H1 (cell line): ENCODE measurements at regions not wholly inside any gene's neighbourhood (a gene's known extent, or its start where the extent isn't known, plus 50 kb on each side); places are given as distances from the start of the nearest gene placed in this dataset.

Source experiments
- CTCF ChIA-PET: fragments of 300-600 bp; sonication (Branson Sonifier 250); formaldehyde crosslinking; loops from one replicate; lab custom pipeline; 2021; ENCODE audit not compliant: partially characterized antibody; lab: Charles Lee
- POLR2A ChIA-PET: fragments of 300-600 bp; sonication (Branson Sonifier 250); formaldehyde crosslinking; loops from one replicate; lab custom pipeline; 2021; ENCODE audit warnings: inconsistent platforms; ENCODE audit not compliant: partially characterized antibody; lab: Charles Lee
- DNase-seq, 2 experiments: peaks; one replicate each; pipeline versions ENCODE4 v3.0.0 to v3.0.0-alpha.2; 2010 to 2022; ENCODE audit warnings: low spot score in 2 of 2, low read depth in 1 of 2, mixed read lengths in 1 of 2
- FAIRE-seq: peaks from 2 replicates; lab custom pipeline; 2011; peaks lifted over from hg19 to GRCh38; lab: Jason Lieb, UNC
- H2AFZ ChIP-seq: 2 replicates; pipeline ENCODE4 v1.8.1; 2012; ENCODE audit warnings: low read length, inconsistent platforms
- H2AK5ac ChIP-seq: 2 replicates; pipeline ENCODE4 v1.6.1; 2013; ENCODE audit warnings: low read depth, low read length
- H2BK120ac ChIP-seq: replicated peaks from 2 replicates; pipeline ENCODE3; 2013; ENCODE audit warnings: low read depth, low read length, inconsistent platforms
- H2BK12ac ChIP-seq: 2 replicates; pipeline ENCODE4 v1.6.1; 2013; ENCODE audit warnings: low read depth, low read length
- H2BK15ac ChIP-seq: 2 replicates; pipeline ENCODE4 v1.6.1; 2013; ENCODE audit warnings: low read length
- H2BK20ac ChIP-seq: 2 replicates; pipeline ENCODE4 v1.6.1; 2013; ENCODE audit warnings: low read length
- H2BK5ac ChIP-seq: 2 replicates; pipeline ENCODE4 v1.6.1; 2013; ENCODE audit warnings: low read depth, low read length
- H3K14ac ChIP-seq: 2 replicates; pipeline ENCODE4 v1.6.1; 2013; ENCODE audit warnings: inconsistent platforms; ENCODE audit not compliant: insufficient read length
- H3K18ac ChIP-seq: 2 replicates; pipeline ENCODE4 v1.6.1; 2013; ENCODE audit warnings: low read length; ENCODE audit errors: extremely low read depth
- H3K23ac ChIP-seq: 2 replicates; pipeline ENCODE4 v1.6.1; 2013; ENCODE audit warnings: inconsistent platforms; ENCODE audit not compliant: insufficient read length
- H3K23me2 ChIP-seq: 2 replicates; pipeline ENCODE4 v1.6.1; 2013; ENCODE audit warnings: low read depth, low read length
- H3K27ac ChIP-seq: 2 replicates; pipeline ENCODE4 v1.6.1; 2011; ENCODE audit warnings: low read depth, low read length, inconsistent platforms
- H3K27me3 ChIP-seq, 4 experiments: replicated peaks in 1 of 4; 1 replicate in 1 of 4; 2 replicates in 3 of 4; pipeline versions ENCODE4 v1.6.1 to v1.8.1; 2011 to 2013; ENCODE audit warnings: low read length in 3 of 4, mild to moderate bottlenecking in 3 of 4, inconsistent platforms in 2 of 4, mixed read lengths in 2 of 4, moderate library complexity in 1 of 4; ENCODE audit not compliant: control insufficient read depth in 3 of 4, insufficient read depth in 3 of 4; ENCODE audit errors: extremely low read depth in 1 of 4
- H3K36me3 ChIP-seq, 4 experiments: 2 replicates each; pipeline versions ENCODE4 v1.6.1 to v1.8.1; 2011 to 2013; ENCODE audit warnings: mild to moderate bottlenecking in 4 of 4, low read length in 3 of 4, moderate library complexity in 2 of 4, control low read depth in 1 of 4, inconsistent platforms in 1 of 4; ENCODE audit not compliant: insufficient read depth in 4 of 4, control insufficient read depth in 2 of 4
- H3K4ac ChIP-seq: replicated peaks from 2 replicates; pipeline ENCODE3; 2013; ENCODE audit warnings: low read length, low read depth, mixed read lengths, inconsistent platforms; ENCODE audit not compliant: insufficient read length
- H3K4me1 ChIP-seq, 4 experiments: replicated peaks in 1 of 4; 1 replicate in 1 of 4; 2 replicates in 3 of 4; pipeline versions ENCODE4 v1.6.1 to v1.8.1; 2011 to 2013; ENCODE audit warnings: low read length in 3 of 4, inconsistent platforms in 2 of 4, mixed read lengths in 1 of 4; ENCODE audit not compliant: insufficient read depth in 4 of 4, control insufficient read depth in 3 of 4
- H3K4me2 ChIP-seq, 2 experiments: 2 replicates each; pipeline versions ENCODE4 v1.6.1 to v1.8.1; 2011 to 2013; ENCODE audit warnings: low read depth in 2 of 2, low read length in 2 of 2, control low read depth in 1 of 2, inconsistent platforms in 1 of 2, mild to moderate bottlenecking in 1 of 2; ENCODE audit not compliant: insufficient read depth in 1 of 2
- H3K4me3 ChIP-seq, 4 experiments: fragments of 200-600, 300-600 bp in 1 of 4; sonication (generic), shearing (Covaris generic), sonication (Bioruptor Twin) in 1 of 4; 2 replicates each; pipeline versions ENCODE4 v1.5.1 to v1.8.1; 2011 to 2016; ENCODE audit warnings: low read length in 4 of 4, low read depth in 3 of 4, control low read depth in 2 of 4, inconsistent platforms in 2 of 4, mild to moderate bottlenecking in 2 of 4, mixed read lengths in 1 of 4, moderate library complexity in 1 of 4; ENCODE audit not compliant: insufficient read depth in 2 of 4; ENCODE audit errors: extremely low read depth in 1 of 4
- H3K56ac ChIP-seq: replicated peaks from 2 replicates; pipeline ENCODE3; 2013; ENCODE audit warnings: low read depth, mild to moderate bottlenecking, mixed read lengths, low read length, inconsistent platforms; ENCODE audit not compliant: insufficient read length
- H3K79me1 ChIP-seq: 2 replicates; pipeline ENCODE4 v1.6.1; 2013; ENCODE audit warnings: low read depth, low read length, control low read depth
- H3K79me2 ChIP-seq, 2 experiments: 2 replicates each; pipeline versions ENCODE4 v1.6.1 to v1.8.1; 2012 to 2013; ENCODE audit warnings: low read length in 2 of 2, mild to moderate bottlenecking in 2 of 2, inconsistent platforms in 1 of 2; ENCODE audit not compliant: insufficient read depth in 2 of 2, control insufficient read depth in 1 of 2
- H3K9ac ChIP-seq, 4 experiments: replicated peaks in 1 of 4; 1 replicate in 1 of 4; 2 replicates in 3 of 4; pipeline versions ENCODE4 v1.6.1 to v1.8.1; 2011 to 2013; ENCODE audit warnings: low read depth in 3 of 4, low read length in 3 of 4, control low read depth in 2 of 4, mild to moderate bottlenecking in 2 of 4, moderate library complexity in 2 of 4, inconsistent platforms in 1 of 4; ENCODE audit errors: extremely low read depth in 1 of 4
- H3K9me3 ChIP-seq, 2 experiments: 2 replicates each; pipeline versions ENCODE4 v1.6.1 to v1.8.1; 2012 to 2013; ENCODE audit warnings: mild to moderate bottlenecking in 2 of 2, moderate library complexity in 2 of 2, control low read depth in 1 of 2, inconsistent platforms in 1 of 2, low read depth in 1 of 2, low read length in 1 of 2, mixed read lengths in 1 of 2; ENCODE audit not compliant: insufficient read depth in 2 of 2
- H4K20me1 ChIP-seq, 2 experiments: replicated peaks in 1 of 2; 2 replicates each; pipeline versions ENCODE3 to v1.8.1; 2011 to 2013; ENCODE audit warnings: inconsistent platforms in 2 of 2, low read length in 2 of 2, mild to moderate bottlenecking in 1 of 2; ENCODE audit not compliant: insufficient read depth in 2 of 2, control insufficient read depth in 1 of 2
- H4K5ac ChIP-seq: 2 replicates; pipeline ENCODE4 v1.6.1; 2013; ENCODE audit warnings: low read length, low read depth, mixed read lengths, inconsistent platforms; ENCODE audit not compliant: insufficient read length
- H4K8ac ChIP-seq: 2 replicates; pipeline ENCODE4 v1.8.0; 2013; ENCODE audit warnings: mild to moderate bottlenecking, moderate library complexity, low read length, inconsistent platforms; ENCODE audit not compliant: insufficient read depth; ENCODE audit errors: extremely low read depth
- H4K91ac ChIP-seq: replicated peaks from 2 replicates; pipeline ENCODE3; 2013; ENCODE audit warnings: low read length, mixed read lengths, inconsistent platforms; ENCODE audit not compliant: insufficient read length
- ASH2L ChIP-seq: fragments of 200-600, 300-600 bp; sonication (generic); IDR thresholded peaks from one replicate; pipeline ENCODE4 v1.7.1; 2017; ENCODE audit warnings: low read length
- CBX8 ChIP-seq: fragments of 300-800, 300-1000 bp; sonication (generic); IDR thresholded peaks from 2 replicates; pipeline ENCODE4 v1.7.1; 2016; ENCODE audit warnings: low read depth, low read length, borderline replicate concordance
- E2F6 ChIP-seq: IDR thresholded peaks from 2 replicates; pipeline ENCODE4 v1.6.1; 2012; ENCODE audit warnings: inconsistent platforms
- KDM1A ChIP-seq: fragments of 200-600, 300-600 bp; sonication (generic); IDR thresholded peaks from 2 replicates; pipeline ENCODE4 v1.7.1; 2016; ENCODE audit warnings: mild to moderate bottlenecking, low read length, borderline replicate concordance
- MAFK ChIP-seq: IDR thresholded peaks from 2 replicates; pipeline ENCODE4 v1.6.1; 2012; ENCODE audit warnings: low read depth, mild to moderate bottlenecking, improper control_type of control experiment, low read length
- NRF1 ChIP-seq: IDR thresholded peaks from 2 replicates; pipeline ENCODE4 v1.6.1; 2011; ENCODE audit warnings: mild to moderate bottlenecking, low read depth, low read length, improper control_type of control experiment
- PHF8 ChIP-seq: fragments of 200-600 bp; sonication (generic); conservative IDR thresholded peaks from 2 replicates; pipeline ENCODE4 v1.7.1; 2012; ENCODE audit warnings: low read depth, mild to moderate bottlenecking, inconsistent platforms, low read length, moderate library complexity
- POLR2AphosphoS5 ChIP-seq: IDR thresholded peaks from 2 replicates; pipeline ENCODE4 v1.6.1; 2011; ENCODE audit warnings: low read depth, low read length
- TAF1 ChIP-seq: IDR thresholded peaks from 2 replicates; pipeline ENCODE4 v1.6.1; 2011; ENCODE audit warnings: mild to moderate bottlenecking, low read depth, low read length
- WGBS, 2 experiments: shearing (Covaris generic) in 1 of 2; methylation state at CpG; one replicate each; pipeline versions ENCODE4 v1.1.6 to v1.1.7; 2013 to 2015; ENCODE audit warnings: low lambda C conversion rate in 2 of 2, mixed read lengths in 2 of 2, inconsistent platforms in 1 of 2, low coverage in 1 of 2, missing lambda C conversion rate in 1 of 2; ENCODE audit not compliant: insufficient replicate concordance in 2 of 2, insufficient coverage in 1 of 2, insufficient read length in 1 of 2; ENCODE audit errors: extremely low coverage in 1 of 2, missing lambda C conversion rate in 1 of 2; 5-methylcytosine and 5-hydroxymethylcytosine counted together
- TF ChIP-seq, protein P1 (sequence below): IDR thresholded peaks from 2 replicates; pipeline ENCODE4 v1.6.1; 2011; ENCODE audit warnings: low read length, improper control_type of control experiment

- Histone ChIP-seq H2BK120ac (no peak overlapping the region), H3K23me2 (no peaks in the 10 kb centered on the region), H3K36me3 (no peaks in the 10 kb centered on the region), H3K4me1 (peaks cover 0 to 3% (median 0%) of the 10 kb centered on the region in 4 experiments; a peak in 1 of 7 replicates), H4K20me1 (no peaks in the 10 kb centered on the region), H3K23ac (no peak overlapping the region)
- FAIRE-seq = no peak
- TF ChIP-seq CBX8 (no peak), KDM1A (no peak), ASH2L (no peak), E2F6 (no peak), NRF1 (no peak), TAF1 (no peak), MAFK (no peak), POLR2AphosphoS5 (no peak), PHF8 (no peak)
- TF ChIP-seq, protein P1, sequence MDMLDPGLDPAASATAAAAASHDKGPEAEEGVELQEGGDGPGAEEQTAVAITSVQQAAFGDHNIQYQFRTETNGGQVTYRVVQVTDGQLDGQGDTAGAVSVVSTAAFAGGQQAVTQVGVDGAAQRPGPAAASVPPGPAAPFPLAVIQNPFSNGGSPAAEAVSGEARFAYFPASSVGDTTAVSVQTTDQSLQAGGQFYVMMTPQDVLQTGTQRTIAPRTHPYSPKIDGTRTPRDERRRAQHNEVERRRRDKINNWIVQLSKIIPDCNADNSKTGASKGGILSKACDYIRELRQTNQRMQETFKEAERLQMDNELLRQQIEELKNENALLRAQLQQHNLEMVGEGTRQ = no peak
- TF ChIP-seq, all 59 proteins: peak for 0
- Histone ChIP-seq H2BK20ac (no peak overlapping the region), H3K4me2 (no peak overlapping the region), H3K56ac (no peak overlapping the region), H3K79me1 (no peaks in the 10 kb centered on the region), H3K9me3 (no peaks in the 10 kb centered on the region), H3K4ac (no peak overlapping the region), H2AFZ (no peak overlapping the region), H2BK12ac (no peak overlapping the region), H2BK15ac (no peak overlapping the region), H3K79me2 (no peaks in the 10 kb centered on the region), H4K5ac (no peak overlapping the region), H4K91ac (no peak overlapping the region), H3K14ac (no peak overlapping the region), H3K27ac (no peak overlapping the region), H3K27me3 (no peaks in the 10 kb centered on the region), H3K9ac (no peak overlapping the region; a peak in 2 of 7 replicates), H2BK5ac (no peak overlapping the region), H4K8ac (no peak overlapping the region), H3K4me3 (no peak overlapping the region), H2AK5ac (no peak overlapping the region), H3K18ac (no peak overlapping the region)
- DNase-seq = no peak
- ChIA-PET POLR2A (no interaction called here), CTCF (interaction anchor here (0.9 to 1.9 kb wide), 7 partner anchors 22 to 224 kb away, joined by 3 to 7 read pairs (median 3); no protein-coding TSS in a partner anchor)
- 94% methylated on average over 3 of the region's 3 CpGs; no CpG with 5 or more reads in 1 of the 2 experiments for WGBS, 2 experiments
Measured at GRCh38 chr18:47619771-47620448, 310.5 kb downstream of the SMAD2 start.
